Fibroblast of skin of right quadriceps (primary cell): ENCODE measurements at regions not wholly inside any gene's neighbourhood (a gene's known extent, or its start where the extent isn't known, plus 50 kb on each side); places are given as distances from the start of the nearest gene placed in this dataset.
"Not testable (repeated sequence)": the region's sequence is repeated elsewhere in the genome, so short reads cannot be mapped to it uniquely, and the experiment has no call there.

Experiments
- DNase-seq: peaks from one replicate; pipeline ENCODE4 v3.0.0-alpha.2; 2013

- no peak for DNase-seq
These were observed 462.4 kb downstream of the RAP2B start for GRCh38 chr3:153624310-153625030.

- no peak for DNase-seq
These were observed 463.5 kb downstream of the RAP2B start for GRCh38 chr3:153625506-153625905.

GRCh38 chr3:153626158-153626557 lies 464.1 kb downstream of the RAP2B start:
- no peak for DNase-seq

- no peak for DNase-seq
These were observed 466.6 kb downstream of the RAP2B start for GRCh38 chr3:153628591-153628990.

GRCh38 chr3:153629148-153629547 lies 467.1 kb downstream of the RAP2B start:
- no peak for DNase-seq

- no peak for DNase-seq
These were observed 469.1 kb downstream of the RAP2B start for GRCh38 chr3:153631102-153631501.

GRCh38 chr3:153631664-153632063 lies 469.6 kb downstream of the RAP2B start:
- no peak for DNase-seq

- DNase-seq = no peak
These were observed 471.4 kb downstream of the RAP2B start for GRCh38 chr3:153633407-153633806.

GRCh38 chr3:153634683-153635082 lies 472.7 kb downstream of the RAP2B start:
- no peak for DNase-seq

- DNase-seq = no peak
These were observed 477.6 kb downstream of the RAP2B start for GRCh38 chr3:153639631-153640030.

GRCh38 chr3:153640689-153641665 lies 479.0 kb downstream of the RAP2B start:
- DNase-seq = no peak

- not testable (repeated sequence) for DNase-seq
These were observed 478.6 kb upstream of the ARHGEF26 start for GRCh38 chr3:153642576-153642975.

- DNase-seq = not testable (repeated sequence)
These were observed 477.7 kb upstream of the ARHGEF26 start for GRCh38 chr3:153643471-153643870.

GRCh38 chr3:153649286-153649839 lies 471.8 kb upstream of the ARHGEF26 start:
- no peak for DNase-seq

- DNase-seq = no peak
These were observed 469.1 kb upstream of the ARHGEF26 start for GRCh38 chr3:153652076-153652475.

GRCh38 chr3:153657046-153657445 lies 464.1 kb upstream of the ARHGEF26 start:
- no peak for DNase-seq

- no peak for DNase-seq
These were observed 463.7 kb upstream of the ARHGEF26 start for GRCh38 chr3:153657461-153657860.

- DNase-seq = peak; percentile 37
These were observed 463.1 kb upstream of the ARHGEF26 start for GRCh38 chr3:153658136-153658535.

GRCh38 chr3:153666991-153667740 lies 454.0 kb upstream of the ARHGEF26 start:
- peak; percentile 15 for DNase-seq

- no peak for DNase-seq
These were observed 451.7 kb upstream of the ARHGEF26 start for GRCh38 chr3:153669527-153669926.

GRCh38 chr3:153670577-153670976 lies 450.6 kb upstream of the ARHGEF26 start:
- DNase-seq = no peak

- DNase-seq = no peak
These were observed 447.3 kb upstream of the ARHGEF26 start for GRCh38 chr3:153673853-153674252.

GRCh38 chr3:153679714-153680113 lies 441.5 kb upstream of the ARHGEF26 start:
- DNase-seq = no peak
